Panc1 (cell line): ENCODE measurements at regions not wholly inside any gene's neighbourhood (a gene's known extent, or its start where the extent isn't known, plus 50 kb on each side); places are given as distances from the start of the nearest gene placed in this dataset.

Experiments used
- POLR2AphosphoS5 ChIP-seq: IDR thresholded peaks from 2 replicates; pipeline ENCODE4 v1.6.1; 2012; ENCODE audit warnings: mild to moderate bottlenecking, low read depth, low read length, moderate library complexity
- SIN3A ChIP-seq: IDR thresholded peaks from 2 replicates; pipeline ENCODE4 v1.6.1; 2012; ENCODE audit warnings: low read depth, mild to moderate bottlenecking, low read length, moderate library complexity, borderline replicate concordance; ENCODE audit not compliant: insufficient read depth
- TF ChIP-seq, protein P1 (sequence below): fragments of 450-650 bp; IDR thresholded peaks from 2 replicates; pipeline ENCODE4 v1.5.1; 2017; ENCODE audit warnings: mild to moderate bottlenecking
- TF ChIP-seq, protein P2 (sequence below), 2 experiments: IDR thresholded peaks; 2 replicates each; pipeline ENCODE4 v1.6.1; 2011 to 2012; ENCODE audit warnings: low read depth in 2 of 2, control low read depth in 1 of 2, low read length in 1 of 2, mild to moderate bottlenecking in 1 of 2, moderate library complexity in 1 of 2; ENCODE audit not compliant: insufficient read depth in 1 of 2

DNA sequence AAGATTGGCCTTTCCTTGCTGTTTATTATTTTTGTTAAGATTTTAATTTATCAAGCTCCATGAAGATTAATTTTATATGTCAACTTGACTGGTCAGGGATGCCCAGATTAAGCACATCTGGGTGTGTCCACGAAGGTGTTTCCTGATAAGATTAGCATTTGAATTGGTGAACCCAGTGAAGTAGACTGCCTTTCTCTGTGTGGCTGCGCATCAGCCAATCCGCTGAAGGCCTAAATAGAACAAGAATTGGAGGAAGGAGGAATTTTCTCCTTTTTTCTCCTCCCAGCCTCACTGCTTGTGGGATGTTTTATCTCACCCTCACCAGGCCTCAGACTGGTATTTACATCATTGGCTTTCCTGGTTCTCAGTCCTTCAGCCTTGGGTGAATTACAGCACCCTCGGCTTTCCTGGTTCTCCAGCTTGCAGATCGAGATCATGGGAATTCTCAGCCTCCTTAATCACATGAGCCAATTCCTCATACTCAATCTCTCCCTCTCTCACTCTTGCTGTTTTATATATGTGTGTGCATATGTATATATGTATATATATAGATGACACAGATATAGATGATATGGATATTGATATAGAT is 135.4 kb upstream of the SPEF2 start:
- TF ChIP-seq, protein P1, sequence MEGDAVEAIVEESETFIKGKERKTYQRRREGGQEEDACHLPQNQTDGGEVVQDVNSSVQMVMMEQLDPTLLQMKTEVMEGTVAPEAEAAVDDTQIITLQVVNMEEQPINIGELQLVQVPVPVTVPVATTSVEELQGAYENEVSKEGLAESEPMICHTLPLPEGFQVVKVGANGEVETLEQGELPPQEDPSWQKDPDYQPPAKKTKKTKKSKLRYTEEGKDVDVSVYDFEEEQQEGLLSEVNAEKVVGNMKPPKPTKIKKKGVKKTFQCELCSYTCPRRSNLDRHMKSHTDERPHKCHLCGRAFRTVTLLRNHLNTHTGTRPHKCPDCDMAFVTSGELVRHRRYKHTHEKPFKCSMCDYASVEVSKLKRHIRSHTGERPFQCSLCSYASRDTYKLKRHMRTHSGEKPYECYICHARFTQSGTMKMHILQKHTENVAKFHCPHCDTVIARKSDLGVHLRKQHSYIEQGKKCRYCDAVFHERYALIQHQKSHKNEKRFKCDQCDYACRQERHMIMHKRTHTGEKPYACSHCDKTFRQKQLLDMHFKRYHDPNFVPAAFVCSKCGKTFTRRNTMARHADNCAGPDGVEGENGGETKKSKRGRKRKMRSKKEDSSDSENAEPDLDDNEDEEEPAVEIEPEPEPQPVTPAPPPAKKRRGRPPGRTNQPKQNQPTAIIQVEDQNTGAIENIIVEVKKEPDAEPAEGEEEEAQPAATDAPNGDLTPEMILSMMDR, result no peak
- TF ChIP-seq POLR2AphosphoS5, result no peak
- TF ChIP-seq SIN3A, result no peak
- TF ChIP-seq, protein P2, sequence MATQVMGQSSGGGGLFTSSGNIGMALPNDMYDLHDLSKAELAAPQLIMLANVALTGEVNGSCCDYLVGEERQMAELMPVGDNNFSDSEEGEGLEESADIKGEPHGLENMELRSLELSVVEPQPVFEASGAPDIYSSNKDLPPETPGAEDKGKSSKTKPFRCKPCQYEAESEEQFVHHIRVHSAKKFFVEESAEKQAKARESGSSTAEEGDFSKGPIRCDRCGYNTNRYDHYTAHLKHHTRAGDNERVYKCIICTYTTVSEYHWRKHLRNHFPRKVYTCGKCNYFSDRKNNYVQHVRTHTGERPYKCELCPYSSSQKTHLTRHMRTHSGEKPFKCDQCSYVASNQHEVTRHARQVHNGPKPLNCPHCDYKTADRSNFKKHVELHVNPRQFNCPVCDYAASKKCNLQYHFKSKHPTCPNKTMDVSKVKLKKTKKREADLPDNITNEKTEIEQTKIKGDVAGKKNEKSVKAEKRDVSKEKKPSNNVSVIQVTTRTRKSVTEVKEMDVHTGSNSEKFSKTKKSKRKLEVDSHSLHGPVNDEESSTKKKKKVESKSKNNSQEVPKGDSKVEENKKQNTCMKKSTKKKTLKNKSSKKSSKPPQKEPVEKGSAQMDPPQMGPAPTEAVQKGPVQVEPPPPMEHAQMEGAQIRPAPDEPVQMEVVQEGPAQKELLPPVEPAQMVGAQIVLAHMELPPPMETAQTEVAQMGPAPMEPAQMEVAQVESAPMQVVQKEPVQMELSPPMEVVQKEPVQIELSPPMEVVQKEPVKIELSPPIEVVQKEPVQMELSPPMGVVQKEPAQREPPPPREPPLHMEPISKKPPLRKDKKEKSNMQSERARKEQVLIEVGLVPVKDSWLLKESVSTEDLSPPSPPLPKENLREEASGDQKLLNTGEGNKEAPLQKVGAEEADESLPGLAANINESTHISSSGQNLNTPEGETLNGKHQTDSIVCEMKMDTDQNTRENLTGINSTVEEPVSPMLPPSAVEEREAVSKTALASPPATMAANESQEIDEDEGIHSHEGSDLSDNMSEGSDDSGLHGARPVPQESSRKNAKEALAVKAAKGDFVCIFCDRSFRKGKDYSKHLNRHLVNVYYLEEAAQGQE (IDR thresholded peaks at IDR 0.05; ENCODE audit: insufficient read depth in 1 of 2, low read depth in 2 of 2, low read length in 1 of 2), result no peak
